Esophagus muscularis mucosa (tissue), 4 donors: ENCODE measurements at regions not wholly inside any gene's neighbourhood (a gene's known extent, or its start where the extent isn't known, plus 50 kb on each side); places are given as distances from the start of the nearest gene placed in this dataset.

ENCODE experiments used
- DNase-seq: peaks from one replicate; pipeline ENCODE4 v3.0.0-alpha.2; 2017; ENCODE audit errors: extremely low spot score
- H3K27ac ChIP-seq, 4 donors: fragments of 200-600 bp; sonication (generic); replicated peaks in 1 of 4; 1 replicate in 3 of 4; 2 replicates in 1 of 4; pipeline ENCODE4 v1.5.1; 2016 to 2019; ENCODE audit warnings: mild to moderate bottlenecking in 1 of 4
- H3K27me3 ChIP-seq, 4 donors: fragments of 200-600 bp; sonication (generic); one replicate each; pipeline versions ENCODE4 v1.5.1 to v1.6.0; 2016 to 2019
- H3K36me3 ChIP-seq, 4 donors: fragments of 200-600 bp; sonication (generic); one replicate each; pipeline ENCODE4 v1.5.1; 2016 to 2019
- H3K4me1 ChIP-seq, 4 donors: fragments of 200-600 bp; sonication (generic); one replicate each; pipeline ENCODE4 v1.5.1; 2016 to 2019
- H3K4me3 ChIP-seq, 4 donors: fragments of 200-600 bp; sonication (generic); 1 replicate in 2 of 4; 2 replicates in 2 of 4; pipeline ENCODE4 v1.5.1; 2016 to 2019; ENCODE audit warnings: mild to moderate bottlenecking in 4 of 4, moderate library complexity in 1 of 4
- H3K9me3 ChIP-seq, 4 donors: fragments of 200-600 bp; sonication (generic); 1 replicate in 3 of 4; 2 replicates in 1 of 4; pipeline ENCODE4 v1.5.1; 2016 to 2019
- CTCF ChIP-seq, 3 experiments: fragments of 200-600 bp in 2 of 3; fragments of 450-650 bp in 1 of 3; sonication (generic) in 2 of 3; IDR thresholded peaks; one replicate each; pipeline ENCODE4 v1.5.1; 2017 to 2019; ENCODE audit warnings: antibody characterized with exemption in 3 of 3, mild to moderate bottlenecking in 2 of 3, moderate library complexity in 1 of 3
- EP300 ChIP-seq: sonication (generic); formaldehyde crosslinking; IDR thresholded peaks from one replicate; pipeline ENCODE4 v1.6.1; 2017; ENCODE audit warnings: antibody characterized with exemption
- POLR2A ChIP-seq: fragments of 450-650 bp; IDR thresholded peaks from one replicate; pipeline ENCODE4 v1.6.1; 2017; ENCODE audit warnings: antibody characterized with exemption, moderate library complexity, mild to moderate bottlenecking, low read depth
- POLR2AphosphoS5 ChIP-seq, 2 donors: sonication (generic); formaldehyde crosslinking; IDR thresholded peaks; one replicate each; pipeline ENCODE4 v1.6.1; 2017; ENCODE audit warnings: antibody characterized with exemption in 2 of 2
- WGBS: methylation state at CpG from one replicate; pipeline ENCODE4 v1.1.5; 2018; 5-methylcytosine and 5-hydroxymethylcytosine counted together
- intact Hi-C: fragments of 100-400 bp; cut with DNase I; formaldehyde crosslinking; loops from one replicate; pipeline ENCODE4 v1.15.1; 2023

GRCh38 chr16:7278636-7279035 is 54.0 kb upstream of the RBFOX1 start:
- intact Hi-C loops = no loop called here
- H3K27ac ChIP-seq = no peak overlapping the region
- WGBS = 84% methylated on average over 4 of the region's 4 CpGs
- peak; percentile 8 for DNase-seq
- no peak overlapping the region for H3K4me3 ChIP-seq
- no peaks in the 10 kb centered on the region for H3K9me3 ChIP-seq
- H3K36me3 ChIP-seq = no peaks in the 10 kb centered on the region
- H3K4me1 ChIP-seq = no peaks in the 10 kb centered on the region
- TF ChIP-seq POLR2A (no peak), CTCF (IDR thresholded peaks at IDR 0.05) (no peak), POLR2AphosphoS5 (IDR thresholded peaks at IDR 0.05) (no peak), EP300 (no peak)
- no peaks in the 10 kb centered on the region for H3K27me3 ChIP-seq

GRCh38 chr16:7272567-7273158 is 60.0 kb upstream of the RBFOX1 start:
- Histone ChIP-seq H3K4me1 (no peaks in the 10 kb centered on the region), H3K36me3 (no peaks in the 10 kb centered on the region), H3K9me3 (no peaks in the 10 kb centered on the region), H3K27me3 (no peaks in the 10 kb centered on the region), H3K4me3 (no peak overlapping the region), H3K27ac (no peak overlapping the region)
- TF ChIP-seq EP300 = no peak
- intact Hi-C loops = no loop called here
- peak; percentile 17 for DNase-seq
- WGBS = 67% methylated on average over 4 of the region's 4 CpGs

- no peak for TF ChIP-seq CTCF (IDR thresholded peaks at IDR 0.05)
- no peak for TF ChIP-seq POLR2A
- no peak for TF ChIP-seq POLR2AphosphoS5 (IDR thresholded peaks at IDR 0.05)
- no peak for TF ChIP-seq EP300
- peaks cover 0 to 7% (median 0%) of the 10 kb centered on the region in 4 donors for H3K27me3 ChIP-seq
- no peaks in the 10 kb centered on the region for H3K9me3 ChIP-seq
- H3K36me3 ChIP-seq = no peaks in the 10 kb centered on the region
- no peak overlapping the region for H3K27ac ChIP-seq
- 78% methylated on average over 5 of the region's 5 CpGs for WGBS
- no peaks in the 10 kb centered on the region for H3K4me1 ChIP-seq
- H3K4me3 ChIP-seq = no peak overlapping the region
- intact Hi-C loops = no loop called here
- DNase-seq = no peak
Measured at GRCh38 chr16:7271486-7271885, 61.2 kb upstream of the RBFOX1 start.

- Histone ChIP-seq H3K27ac (no peak overlapping the region), H3K4me1 (no peaks in the 10 kb centered on the region), H3K36me3 (no peaks in the 10 kb centered on the region), H3K4me3 (no peak overlapping the region), H3K9me3 (no peaks in the 10 kb centered on the region), H3K27me3 (peaks cover 0 to 7% (median 0%) of the 10 kb centered on the region in 4 donors)
- no peak for DNase-seq
- WGBS = 80% methylated on average over 3 of the region's 3 CpGs
- intact Hi-C loops = no loop called here
- TF ChIP-seq CTCF (IDR thresholded peaks at IDR 0.05) (no peak), EP300 (no peak), POLR2AphosphoS5 (IDR thresholded peaks at IDR 0.05) (no peak), POLR2A (no peak)
Measured at GRCh38 chr16:7270823-7271222, 61.8 kb upstream of the RBFOX1 start.

- Histone ChIP-seq H3K36me3 (no peaks in the 10 kb centered on the region), H3K27me3 (peaks cover 0 to 7% (median 0%) of the 10 kb centered on the region in 4 donors), H3K27ac (no peak overlapping the region), H3K9me3 (no peaks in the 10 kb centered on the region), H3K4me1 (no peaks in the 10 kb centered on the region), H3K4me3 (no peak overlapping the region)
- intact Hi-C loops = no loop called here
- peak; percentile 53 for DNase-seq
- 76% methylated on average over 4 of the region's 4 CpGs for WGBS
- TF ChIP-seq CTCF (IDR thresholded peaks at IDR 0.05) (no peak), POLR2AphosphoS5 (IDR thresholded peaks at IDR 0.05) (no peak), EP300 (no peak), POLR2A (no peak)
Measured at GRCh38 chr16:7270006-7270405, 62.6 kb upstream of the RBFOX1 start.
